HepG2 (cell line): ENCODE measurements at regions not wholly inside any gene's neighbourhood (a gene's known extent, or its start where the extent isn't known, plus 50 kb on each side); places are given as distances from the start of the nearest gene placed in this dataset.
"Not testable (repeated sequence)": the region's sequence is repeated elsewhere in the genome, so short reads cannot be mapped to it uniquely, and the experiment has no call there.

Source experiments
- ELF4 ChIP-seq: sonication (generic); formaldehyde crosslinking; IDR thresholded peaks from 2 replicates; pipeline ENCODE4 v1.5.0; 2020; ENCODE audit warnings: missing genetic modification reagents, mild to moderate bottlenecking, moderate library complexity, borderline replicate concordance
- HDAC2 ChIP-seq: sonication (generic); formaldehyde crosslinking; IDR thresholded peaks from 2 replicates; pipeline ENCODE4 v1.4.0; 2020; ENCODE audit warnings: missing genetic modification reagents
- JUN ChIP-seq: sonication (generic); formaldehyde crosslinking; IDR thresholded peaks from 2 replicates; pipeline ENCODE4 v1.4.0; 2020; ENCODE audit warnings: mild to moderate bottlenecking, missing genetic modification reagents
- NR2F1 ChIP-seq, 2 experiments: fragments of 450-650 bp in 1 of 2; formaldehyde crosslinking in 1 of 2; IDR thresholded peaks; 2 replicates each; pipeline versions ENCODE4 v1.5.0 to v1.6.1; 2016 to 2020; ENCODE audit warnings: mild to moderate bottlenecking in 1 of 2, missing compliant biosample characterization in 1 of 2, missing genetic modification reagents in 1 of 2, moderate library complexity in 1 of 2
- RXRA ChIP-seq: sonication (generic); formaldehyde crosslinking; IDR thresholded peaks from 2 replicates; pipeline ENCODE4 v1.5.1; 2020; ENCODE audit warnings: missing genetic modification reagents
- ZNF605 ChIP-seq: sonication (generic); formaldehyde crosslinking; IDR thresholded peaks from 2 replicates; pipeline ENCODE4 v1.8.0; 2022; ENCODE audit warnings: mild to moderate bottlenecking, missing genetic modification reagents
- TF ChIP-seq, protein P1 (sequence below): sonication (generic); formaldehyde crosslinking; IDR thresholded peaks from 2 replicates; pipeline ENCODE4 v1.4.0; 2020; ENCODE audit warnings: missing genetic modification reagents

DNA sequence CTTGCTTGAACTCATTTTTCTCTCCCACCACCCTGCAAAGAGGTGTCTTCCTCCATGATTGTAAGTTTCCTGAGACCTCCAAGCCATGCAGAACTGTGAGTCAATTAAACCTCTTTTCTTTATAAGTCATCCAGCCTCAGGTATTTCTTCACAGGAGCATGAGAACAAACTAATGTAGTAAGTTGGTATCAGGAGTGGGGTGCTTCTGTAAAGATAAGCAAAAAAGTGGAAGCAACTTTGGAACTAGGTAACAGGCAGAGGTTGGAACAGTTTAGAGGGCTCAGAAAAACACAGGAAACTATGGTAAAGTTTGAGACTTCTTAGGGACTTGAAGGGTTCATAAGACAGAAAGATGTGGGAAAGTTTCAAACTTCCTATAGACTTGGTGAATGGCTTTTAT is 287.7 kb upstream of the POTED start:
- TF ChIP-seq ELF4; RXRA (CRISPR knock-in tag); ZNF605; NR2F1 (CRISPR knock-in tag; IDR thresholded peaks at IDR 0.05); HDAC2 (CRISPR knock-in tag); JUN (CRISPR knock-in tag): not testable (repeated sequence)
- TF ChIP-seq, protein P1, sequence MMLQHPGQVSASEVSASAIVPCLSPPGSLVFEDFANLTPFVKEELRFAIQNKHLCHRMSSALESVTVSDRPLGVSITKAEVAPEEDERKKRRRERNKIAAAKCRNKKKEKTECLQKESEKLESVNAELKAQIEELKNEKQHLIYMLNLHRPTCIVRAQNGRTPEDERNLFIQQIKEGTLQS (CRISPR knock-in tag): not testable (repeated sequence)
